G401.6 (cell line): ENCODE measurements at regions not wholly inside any gene's neighbourhood (a gene's known extent, or its start where the extent isn't known, plus 50 kb on each side); places are given as distances from the start of the nearest gene placed in this dataset.

Experiments used
- FAIRE-seq: peaks from 2 replicates; lab custom pipeline; 2012; peaks lifted over from hg19 to GRCh38; lab: Jason Lieb, UNC

- FAIRE-seq, result no peak
Measured at GRCh38 chr1:2887941-2888855, 86.7 kb upstream of the TTC34 start.

GRCh38 chr1:2890221-2890850, 88.8 kb upstream of the TTC34 start:
- FAIRE-seq, result no peak

GRCh38 chr1:2891923-2892448, 90.5 kb upstream of the TTC34 start:
- FAIRE-seq, result no peak

- FAIRE-seq, result no peak
Measured at GRCh38 chr1:2893473-2894120, 92.1 kb upstream of the TTC34 start.

- FAIRE-seq, result no peak
Measured at GRCh38 chr1:2894381-2895041, 93.0 kb upstream of the TTC34 start.

GRCh38 chr1:2896824-2897223, 95.3 kb upstream of the TTC34 start:
- no peak for FAIRE-seq

GRCh38 chr1:2903226-2903625, 101.7 kb upstream of the TTC34 start:
- no peak for FAIRE-seq

GRCh38 chr1:2904191-2904590, 102.7 kb upstream of the TTC34 start:
- FAIRE-seq, result no peak

- no peak for FAIRE-seq
Measured at GRCh38 chr1:2905356-2905755, 103.9 kb upstream of the TTC34 start.

GRCh38 chr1:2906085-2906484, 104.6 kb upstream of the TTC34 start:
- FAIRE-seq, result no peak

GRCh38 chr1:2906620-2907019, 105.1 kb upstream of the TTC34 start:
- no peak for FAIRE-seq

GRCh38 chr1:2907051-2907450, 105.6 kb upstream of the TTC34 start:
- FAIRE-seq, result no peak

- no peak for FAIRE-seq
Measured at GRCh38 chr1:2908081-2908480, 106.6 kb upstream of the TTC34 start.

GRCh38 chr1:2908561-2908960, 107.1 kb upstream of the TTC34 start:
- no peak for FAIRE-seq

GRCh38 chr1:2909797-2910196, 108.3 kb upstream of the TTC34 start:
- FAIRE-seq, result no peak

GRCh38 chr1:2910211-2910610, 108.7 kb upstream of the TTC34 start:
- no peak for FAIRE-seq

GRCh38 chr1:2911421-2912178, 109.7 kb upstream of the ACTRT2 start:
- FAIRE-seq, result no peak

- no peak for FAIRE-seq
Measured at GRCh38 chr1:2912424-2913061, 108.7 kb upstream of the ACTRT2 start.

GRCh38 chr1:2913091-2913490, 108.2 kb upstream of the ACTRT2 start:
- no peak for FAIRE-seq

- no peak for FAIRE-seq
Measured at GRCh38 chr1:2914702-2915101, 106.6 kb upstream of the ACTRT2 start.

GRCh38 chr1:2916153-2916552, 105.1 kb upstream of the ACTRT2 start:
- FAIRE-seq, result no peak
